Muscle of leg (tissue), 3 donors: ENCODE measurements at regions not wholly inside any gene's neighbourhood (a gene's known extent, or its start where the extent isn't known, plus 50 kb on each side); places are given as distances from the start of the nearest gene placed in this dataset.

Experiments used
- DNase-seq: peaks from one replicate; pipeline ENCODE4 v3.0.0; 2013
- H3K27ac ChIP-seq: one replicate; pipeline ENCODE4 v1.5.1; 2013; ENCODE audit warnings: mild to moderate bottlenecking, low read length, control low read depth
- H3K27me3 ChIP-seq: one replicate; pipeline ENCODE4 v1.6.1; 2013; ENCODE audit warnings: low read length; ENCODE audit not compliant: control insufficient read depth, insufficient read depth
- H3K36me3 ChIP-seq: one replicate; pipeline ENCODE4 v1.6.1; 2013; ENCODE audit warnings: low read length; ENCODE audit not compliant: control insufficient read depth, insufficient read depth
- H3K4me1 ChIP-seq: one replicate; pipeline ENCODE4 v1.6.1; 2013; ENCODE audit warnings: low read length; ENCODE audit not compliant: control insufficient read depth, insufficient read depth
- H3K4me3 ChIP-seq: one replicate; pipeline ENCODE4 v1.5.1; 2013; ENCODE audit warnings: low read length, control low read depth
- H3K9me3 ChIP-seq: replicated peaks from 2 replicates; pipeline ENCODE4 v1.6.1; 2013; ENCODE audit warnings: low read depth, low read length; ENCODE audit not compliant: control insufficient read depth
- WGBS: methylation state at CpG from one replicate; pipeline ENCODE4 v1.1.5; 2013; ENCODE audit warnings: missing lambda C conversion rate; ENCODE audit not compliant: insufficient coverage; 5-methylcytosine and 5-hydroxymethylcytosine counted together

GRCh38 chr7:25862261-25863004 is 289.6 kb upstream of the NFE2L3 start:
- Histone ChIP-seq H3K27ac (peak overlapping the region; percentile 86), H3K4me1 (peaks cover 39% of the 10 kb centered on the region), H3K36me3 (no peaks in the 10 kb centered on the region), H3K4me3 (peak overlapping the region; percentile 30), H3K27me3 (peaks cover 45% of the 10 kb centered on the region), H3K9me3 (no peaks in the 10 kb centered on the region)
- 0% methylated on average over 29 of the region's 45 CpGs for WGBS
- DNase-seq: peak; percentile 100

DNA sequence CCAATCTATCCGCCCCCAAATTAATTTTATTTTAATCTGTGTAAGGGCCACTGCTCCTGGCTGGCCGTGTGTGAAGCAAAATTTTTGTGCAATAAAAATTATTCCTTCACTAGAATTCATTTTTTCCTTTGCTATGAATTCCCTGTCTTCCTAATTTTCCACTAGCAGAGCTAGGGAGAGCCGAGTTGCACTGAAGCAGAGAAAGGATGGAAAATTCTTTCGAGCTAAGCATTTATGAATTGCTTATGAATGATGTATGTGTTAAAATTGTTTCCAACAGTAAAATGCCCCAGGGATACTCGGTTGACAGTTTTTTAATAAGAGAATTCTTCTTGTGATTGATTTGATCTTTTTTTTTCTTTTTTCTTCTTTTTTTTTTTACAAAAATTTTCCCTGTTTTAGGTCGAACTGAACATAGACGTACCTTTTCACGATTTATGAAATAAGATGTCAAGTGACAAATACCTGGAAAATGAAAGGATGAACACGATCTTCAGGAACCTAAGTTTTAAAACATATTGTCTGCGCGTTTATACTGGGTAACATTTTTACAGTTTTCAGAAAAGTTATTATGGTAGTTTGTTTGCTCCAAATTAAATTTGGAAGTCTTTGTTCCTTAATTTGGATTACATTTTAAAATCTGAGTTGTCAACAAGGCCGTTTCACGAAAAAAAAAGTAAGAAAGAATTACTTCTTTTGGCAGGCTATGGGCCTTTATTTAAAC is 288.8 kb upstream of the NFE2L3 start:
- no peak for DNase-seq

GRCh38 chr7:25863729-25864110 is 288.3 kb upstream of the NFE2L3 start:
- DNase-seq: no peak
- H3K4me3 ChIP-seq: no peak overlapping the region
- H3K27ac ChIP-seq: no peak overlapping the region
- peaks cover 27% of the 10 kb centered on the region for H3K4me1 ChIP-seq
- WGBS: no CpG with 5 or more reads among the region's 3 CpGs
- no peaks in the 10 kb centered on the region for H3K9me3 ChIP-seq
- H3K36me3 ChIP-seq: no peaks in the 10 kb centered on the region
- H3K27me3 ChIP-seq: peaks cover 36% of the 10 kb centered on the region

More for the DNA sequence above, 288.8 kb upstream of the NFE2L3 start:
- no CpG with 5 or more reads among the region's 13 CpGs for WGBS
- peaks cover 32% of the 10 kb centered on the region for H3K4me1 ChIP-seq
- peak overlapping the region; percentile 53 for H3K27ac ChIP-seq
- no peaks in the 10 kb centered on the region for H3K36me3 ChIP-seq
- peak overlapping the region; percentile 2 for H3K4me3 ChIP-seq
- H3K27me3 ChIP-seq: peaks cover 38% of the 10 kb centered on the region
- no peaks in the 10 kb centered on the region for H3K9me3 ChIP-seq

- no peak overlapping the region for H3K4me3 ChIP-seq
- H3K9me3 ChIP-seq: no peaks in the 10 kb centered on the region
- DNase-seq: no peak
- peaks cover 19% of the 10 kb centered on the region for H3K4me1 ChIP-seq
- no peak overlapping the region for H3K27ac ChIP-seq
- no peaks in the 10 kb centered on the region for H3K36me3 ChIP-seq
- H3K27me3 ChIP-seq: peaks cover 32% of the 10 kb centered on the region
- WGBS: no CpG with 5 or more reads among the region's 1 CpG
These were observed 287.5 kb upstream of the NFE2L3 start for GRCh38 chr7:25864511-25864910.

DNA sequence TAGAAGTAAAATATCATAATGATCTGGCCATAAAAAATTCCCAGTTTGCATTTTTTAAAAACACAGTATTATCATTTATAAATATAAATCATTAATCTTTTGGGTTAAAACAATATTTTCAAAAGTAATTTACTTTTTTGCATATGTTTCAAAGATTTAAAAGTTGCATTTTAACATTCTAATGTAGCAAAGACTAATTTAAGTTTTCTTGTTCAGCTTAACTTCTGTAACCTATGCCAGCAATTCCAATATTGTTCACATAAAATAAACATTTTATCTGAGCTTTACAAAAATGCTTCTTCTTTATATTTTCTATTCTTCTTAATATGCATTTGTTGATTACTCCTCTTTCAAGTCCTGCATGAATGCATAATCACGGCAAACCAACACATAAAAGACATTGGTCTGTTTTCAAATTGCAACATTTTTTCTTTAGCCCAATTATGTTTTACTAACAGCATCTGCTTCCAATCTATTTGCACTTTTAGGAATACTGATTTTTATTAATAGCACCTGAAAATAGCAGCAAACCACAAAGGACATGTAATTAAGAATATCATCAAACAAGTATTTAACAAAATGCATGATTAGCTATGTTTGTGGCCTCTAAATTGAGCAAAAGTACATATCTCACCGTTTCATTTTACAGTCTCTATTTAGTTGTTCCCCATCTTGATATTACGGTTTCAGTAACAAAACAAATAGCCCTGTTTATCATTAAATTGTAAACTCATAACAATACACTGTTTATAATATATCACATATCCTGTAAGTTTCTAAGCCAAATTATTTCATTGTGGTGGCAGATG is 286.9 kb upstream of the NFE2L3 start:
- no peak for DNase-seq
- no peak overlapping the region for H3K4me3 ChIP-seq
- peaks cover 17% of the 10 kb centered on the region for H3K4me1 ChIP-seq
- no peaks in the 10 kb centered on the region for H3K9me3 ChIP-seq
- no peaks in the 10 kb centered on the region for H3K36me3 ChIP-seq
- WGBS: no CpG with 5 or more reads among the region's 3 CpGs
- H3K27ac ChIP-seq: no peak overlapping the region
- peaks cover 28% of the 10 kb centered on the region for H3K27me3 ChIP-seq

- WGBS: 100% methylated on average over 1 of the region's 1 CpG
- Histone ChIP-seq H3K27me3 (peaks cover 25% of the 10 kb centered on the region), H3K4me1 (peaks cover 2% of the 10 kb centered on the region)
These were observed 283.5 kb upstream of the NFE2L3 start for GRCh38 chr7:25868509-25868908.

DNA sequence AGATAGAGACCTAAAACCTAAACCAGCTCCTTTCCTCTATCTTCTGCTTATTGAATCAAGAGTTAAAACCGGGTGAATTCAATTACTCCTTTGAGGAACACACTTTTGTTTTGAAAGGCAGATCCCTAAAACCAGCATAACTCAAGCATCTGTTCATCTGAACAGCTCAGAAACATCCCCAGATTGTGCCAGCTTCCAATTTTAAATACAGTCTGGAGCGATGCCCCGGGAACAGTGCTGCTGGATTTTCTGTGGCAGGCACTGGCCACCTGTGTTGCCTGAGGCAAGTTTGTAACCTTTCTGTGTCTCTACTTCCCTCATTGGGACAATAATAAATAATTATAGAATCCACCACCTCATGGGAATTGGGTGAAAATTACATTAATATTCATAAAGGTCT is 281.4 kb upstream of the NFE2L3 start:
- 33% methylated on average over 1 of the region's 3 CpGs for WGBS
- Histone ChIP-seq H3K4me3 (no peak overlapping the region), H3K36me3 (no peaks in the 10 kb centered on the region), H3K27ac (no peak overlapping the region), H3K27me3 (peaks cover 30% of the 10 kb centered on the region), H3K9me3 (no peaks in the 10 kb centered on the region), H3K4me1 (peaks cover 2% of the 10 kb centered on the region)
- DNase-seq: no peak

More at GRCh38 chr7:25868509-25868908, 283.5 kb upstream of the NFE2L3 start:
- Histone ChIP-seq H3K9me3 (no peaks in the 10 kb centered on the region), H3K36me3 (no peaks in the 10 kb centered on the region), H3K27ac (no peak overlapping the region), H3K4me3 (no peak overlapping the region)
- DNase-seq: no peak

DNA sequence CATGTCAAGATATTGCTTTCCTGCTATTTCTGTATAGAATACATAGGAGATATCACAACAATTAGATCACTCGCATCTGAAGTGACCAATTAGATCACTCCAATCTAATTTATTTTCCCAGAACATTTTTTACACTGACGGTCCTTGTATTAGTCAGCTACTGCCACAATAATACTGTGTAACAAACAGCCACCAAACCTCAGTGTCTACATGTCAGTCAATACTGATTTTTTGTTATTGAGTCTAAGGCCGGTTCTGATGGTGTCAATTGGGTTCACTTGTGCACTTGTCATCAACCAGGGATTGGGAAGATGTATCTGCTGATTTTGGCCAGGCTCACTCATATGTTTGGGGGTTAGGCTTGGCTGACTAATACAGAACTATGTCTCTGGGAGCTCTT is 275.9 kb upstream of the NFE2L3 start:
- Histone ChIP-seq H3K4me1 (peaks cover 2% of the 10 kb centered on the region), H3K36me3 (no peaks in the 10 kb centered on the region), H3K27me3 (peaks cover 31% of the 10 kb centered on the region), H3K9me3 (no peaks in the 10 kb centered on the region), H3K27ac (no peak overlapping the region), H3K4me3 (no peak overlapping the region)
- no peak for DNase-seq
- 87% methylated on average over 2 of the region's 3 CpGs for WGBS

DNA sequence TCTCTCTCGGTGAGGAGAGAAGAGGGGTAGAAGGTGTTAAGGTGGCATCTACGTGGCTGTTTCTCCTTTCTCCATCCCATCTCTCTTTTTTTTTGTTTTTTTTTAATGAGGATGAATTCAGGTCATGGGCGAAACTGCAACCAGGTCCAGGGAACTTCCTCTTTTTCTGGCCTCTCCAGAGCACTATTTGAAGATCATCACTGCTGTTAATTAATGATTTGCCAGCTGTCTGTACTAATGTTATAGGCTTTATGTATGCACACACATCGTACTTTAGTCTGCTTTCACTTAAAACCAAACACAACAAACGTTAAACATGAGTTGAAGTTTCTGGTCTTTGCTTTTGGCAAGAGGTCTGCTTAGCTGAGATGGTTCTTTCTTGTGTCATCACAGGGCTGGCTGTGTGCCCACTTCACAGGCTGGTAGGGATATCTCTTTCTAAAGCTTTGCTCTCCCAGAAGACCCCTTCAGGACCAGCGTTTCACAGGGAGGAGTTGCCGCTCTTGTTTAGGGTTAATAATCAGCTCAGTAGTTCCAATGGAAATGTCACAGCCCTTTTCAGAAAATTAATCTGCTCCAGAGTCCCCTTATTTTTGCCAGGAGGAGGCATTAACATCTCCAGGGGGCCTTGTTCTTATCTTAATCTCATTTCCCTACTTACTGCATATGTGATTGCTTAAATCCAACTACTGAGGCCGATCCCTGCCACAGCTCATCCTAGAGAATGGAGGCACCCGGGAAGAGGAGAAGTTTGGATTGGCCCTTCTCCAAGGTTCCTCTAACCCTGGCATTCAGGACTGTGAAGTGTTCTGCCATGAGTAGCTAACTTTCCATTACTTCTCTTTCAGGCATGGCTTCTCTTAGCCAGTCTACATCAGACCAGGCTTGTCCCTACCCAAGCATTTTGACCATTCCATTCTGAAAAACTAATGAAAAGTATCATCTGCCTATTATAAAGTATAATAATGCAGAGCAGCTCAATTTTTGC is 273.9 kb upstream of the NFE2L3 start:
- 80% methylated on average over 1 of the region's 9 CpGs for whole genome bisulfite sequencing
- Histone ChIP-seq H3K27me3 (peaks cover 35% of the 10 kb centered on the region), H3K9me3 (no peaks in the 10 kb centered on the region), H3K4me3 (no peak overlapping the region), H3K27ac (no peak overlapping the region), H3K36me3 (no peaks in the 10 kb centered on the region), H3K4me1 (no peaks in the 10 kb centered on the region)
- DNase-seq: no peak
